SK-N-SH treated with all-trans-retinoic acid at 6 μM for 48 hours (cell line): ENCODE measurements at regions not wholly inside any gene's neighbourhood (a gene's known extent, or its start where the extent isn't known, plus 50 kb on each side); places are given as distances from the start of the nearest gene placed in this dataset.

Experiments
- ARNTL ChIP-seq: fragments of 450-650 bp; formaldehyde crosslinking; IDR thresholded peaks from 2 replicates; pipeline ENCODE4 v1.5.0; 2020; ENCODE audit warnings: low read depth, mild to moderate bottlenecking, moderate library complexity, borderline replicate concordance
- CREB5 ChIP-seq: fragments of 250-450 bp; sonication (Bioruptor Pico); IDR thresholded peaks from 2 replicates; pipeline ENCODE4 v1.5.1; 2020; ENCODE audit warnings: low read depth, mild to moderate bottlenecking, moderate library complexity
- PATZ1 ChIP-seq: fragments of 250-450 bp; sonication (Bioruptor Pico); IDR thresholded peaks from 2 replicates; pipeline ENCODE4 v1.8.0; 2020; ENCODE audit warnings: mild to moderate bottlenecking, moderate library complexity, borderline replicate concordance
- POU6F1 ChIP-seq: fragments of 250-450 bp; sonication (Bioruptor Pico); IDR thresholded peaks from 2 replicates; pipeline ENCODE4 v1.8.0; 2021; ENCODE audit warnings: low read depth, mild to moderate bottlenecking, moderate library complexity, borderline replicate concordance
- PPARA ChIP-seq: fragments of 250-450 bp; sonication (Bioruptor Pico); IDR thresholded peaks from 2 replicates; pipeline ENCODE4 v1.5.0; 2020; ENCODE audit warnings: mild to moderate bottlenecking, borderline replicate concordance
- TCF4 ChIP-seq: fragments of 250-450 bp; sonication (Bioruptor Pico); IDR thresholded peaks from 2 replicates; pipeline ENCODE4 v1.8.0; 2021; ENCODE audit warnings: mild to moderate bottlenecking, moderate library complexity, borderline replicate concordance
- ZFP30 ChIP-seq: fragments of 450-650 bp; formaldehyde crosslinking; IDR thresholded peaks from 2 replicates; pipeline ENCODE4 v1.5.0; 2022; ENCODE audit warnings: mild to moderate bottlenecking, moderate library complexity

GRCh38 chr6:56374841-56375369 lies 127.5 kb upstream of the COL21A1 start:
- TF ChIP-seq PPARA (no peak), TCF4 (CRISPR knock-in tag) (no peak), CREB5 (CRISPR knock-in tag) (no peak), POU6F1 (no peak), ZFP30 (no peak), PATZ1 (CRISPR knock-in tag) (no peak), ARNTL (CRISPR knock-in tag) (no peak)
